ENCODE measurements at regions not wholly inside any gene's neighbourhood (a gene's known extent, or its start where the extent isn't known, plus 50 kb on each side); places are given as distances from the start of the nearest gene placed in this dataset.

DNA sequence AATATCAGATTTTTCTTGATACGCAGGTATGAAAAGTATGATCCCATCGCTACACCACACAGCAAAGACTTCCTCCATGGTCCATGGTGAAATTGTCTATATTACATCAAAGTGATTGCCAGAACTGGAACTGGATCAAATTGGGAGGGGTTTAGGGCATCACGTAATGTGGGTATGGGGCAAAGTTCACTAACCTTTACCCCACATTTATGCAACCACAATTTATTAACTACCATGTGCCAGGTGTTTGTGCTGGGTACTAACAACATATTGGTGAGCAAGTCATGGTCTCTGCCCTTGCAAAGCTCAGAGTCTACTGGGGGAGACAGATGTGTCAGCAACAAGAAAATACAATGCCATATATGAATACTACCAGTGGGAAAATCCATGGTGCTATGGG is 258.9 kb downstream of the SUDS3 start:
- Histone ChIP-seq H3K27me3 (peaks cover 2% of the 10 kb centered on the region; the same call in 1 of the 2 replicates), H3K4me3 (no peak overlapping the region), H3K9me3 (no peaks in the 10 kb centered on the region), H3K36me3 (no peaks in the 10 kb centered on the region)
- no peak for DNase-seq

DNA sequence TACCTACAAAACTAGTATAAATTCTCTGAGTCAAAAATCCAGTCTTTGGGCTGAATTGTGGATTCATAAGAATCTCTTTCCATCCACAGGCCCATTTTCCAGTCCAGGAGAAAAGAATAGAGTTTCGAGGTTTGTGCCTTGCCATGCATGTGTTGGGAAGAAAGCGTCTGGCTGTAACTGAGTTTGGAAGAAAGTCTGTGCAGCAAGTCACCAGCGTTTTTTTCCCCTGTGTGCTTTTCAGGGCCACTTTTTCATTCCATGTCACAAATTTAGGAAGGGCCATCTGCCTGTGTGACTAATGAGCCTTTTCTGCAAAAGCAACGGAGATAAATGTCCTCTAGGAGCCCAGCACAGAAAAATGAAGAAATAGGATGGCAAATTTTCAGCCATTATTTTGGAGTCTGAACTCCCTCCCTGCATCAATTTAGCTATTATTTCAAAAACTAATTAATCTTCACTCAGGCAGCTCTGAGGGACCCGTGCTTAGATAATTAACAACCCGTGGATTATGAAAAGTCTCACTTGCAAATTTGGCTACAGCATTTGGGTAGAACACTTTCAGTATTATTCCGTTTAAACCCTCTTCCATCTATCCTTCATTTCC is 261.5 kb downstream of the SUDS3 start:
- no peak for DNase-seq
- Histone ChIP-seq H3K4me3 (no peak overlapping the region), H3K27me3 (peaks cover 2% of the 10 kb centered on the region; the same call in 1 of the 2 replicates), H3K36me3 (no peaks in the 10 kb centered on the region), H3K9me3 (no peaks in the 10 kb centered on the region)

DNA sequence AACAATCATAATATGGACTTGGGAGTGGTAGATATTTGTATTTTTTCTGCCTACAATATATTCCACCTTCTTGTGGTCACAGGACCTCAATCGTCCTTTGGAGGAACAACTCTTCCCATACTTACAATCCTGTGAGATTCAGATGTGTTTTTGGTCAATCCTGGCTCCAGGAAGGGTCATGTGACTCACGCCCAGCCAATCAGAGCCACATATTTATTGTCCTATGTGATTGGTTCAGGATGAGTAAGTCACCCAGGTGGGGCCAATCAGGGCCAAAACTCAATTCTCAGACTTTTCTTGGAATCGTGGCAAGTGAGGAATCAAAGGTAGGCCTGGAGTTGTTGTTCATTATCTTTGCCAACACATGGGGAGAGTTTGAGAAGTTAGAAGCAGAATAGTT is 264.9 kb downstream of the SUDS3 start:
- no peak for DNase-seq
- Histone ChIP-seq H3K27me3 (peaks cover 2% of the 10 kb centered on the region; the same call in 1 of the 2 replicates), H3K4me3 (no peak overlapping the region), H3K36me3 (no peaks in the 10 kb centered on the region), H3K9me3 (no peaks in the 10 kb centered on the region)

DNA sequence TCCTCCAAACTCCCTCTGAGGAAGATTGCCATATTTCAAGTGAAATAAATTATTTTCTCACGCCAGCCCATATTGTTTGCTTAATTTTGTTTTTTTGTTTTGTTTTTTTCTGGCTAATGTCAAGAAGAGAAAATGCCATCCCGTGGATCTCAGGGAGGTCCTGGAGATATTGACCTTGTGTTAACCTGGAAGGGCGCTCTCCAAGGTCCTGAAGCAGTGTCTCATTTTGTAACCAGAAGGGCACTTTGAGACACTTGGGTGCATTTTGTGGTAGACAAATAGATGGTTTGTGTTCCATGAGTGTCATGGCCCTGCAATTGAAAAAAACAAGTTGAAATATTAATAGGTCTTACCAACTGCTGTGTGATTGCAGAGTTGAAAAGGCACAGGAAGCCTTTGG is 268.9 kb downstream of the SUDS3 start:
- no peak for DNase-seq
- no peak overlapping the region for H3K4me3 ChIP-seq
- H3K27me3 ChIP-seq: no peaks in the 10 kb centered on the region

DNA sequence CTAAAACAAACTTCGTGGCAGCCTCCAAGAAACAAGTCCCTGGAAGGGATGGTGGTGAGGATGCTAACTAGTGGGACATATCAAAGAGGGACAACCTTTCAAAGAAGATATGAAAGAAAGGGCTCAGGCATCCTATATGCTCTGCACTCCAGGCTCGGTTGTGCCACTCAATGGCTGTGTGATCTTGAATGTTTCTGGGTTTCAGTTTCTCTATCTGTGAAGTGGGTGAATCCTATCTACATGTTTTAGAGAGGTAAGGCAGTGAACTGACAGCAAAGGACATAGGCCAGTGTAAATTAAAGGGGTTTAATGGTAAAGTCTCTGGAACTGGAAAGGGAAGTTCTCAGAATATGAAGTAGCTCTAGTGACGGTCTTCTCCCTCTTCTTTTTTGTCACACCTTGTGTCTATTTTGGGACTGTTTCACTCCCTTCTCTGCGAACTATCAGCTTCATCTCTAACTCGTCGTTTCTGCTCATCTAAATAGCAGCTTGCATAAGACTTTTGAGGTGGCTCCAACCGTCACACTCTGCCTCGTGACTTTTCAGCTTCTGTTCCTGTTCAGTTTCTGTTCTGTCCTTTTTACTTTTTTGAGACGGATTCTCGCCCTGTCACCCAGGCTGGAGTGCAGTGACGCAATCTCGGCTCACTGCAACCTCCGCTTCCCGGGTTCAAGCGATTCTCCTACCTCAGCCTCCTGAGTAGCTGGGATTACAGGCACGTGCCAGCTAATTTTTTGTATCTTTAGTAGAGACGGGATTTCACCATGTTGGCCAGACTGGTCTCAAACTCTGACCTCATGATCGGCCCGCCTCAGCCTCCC is 273.6 kb downstream of the SUDS3 start:
- Histone ChIP-seq H3K27me3 (no peaks in the 10 kb centered on the region), H3K4me3 (no peak overlapping the region), H3K9me3 (no peaks in the 10 kb centered on the region), H3K36me3 (no peaks in the 10 kb centered on the region)
- DNase-seq: no peak

More for the DNA sequence above, 268.9 kb downstream of the SUDS3 start:
- Histone ChIP-seq H3K9me3 (no peaks in the 10 kb centered on the region), H3K36me3 (no peaks in the 10 kb centered on the region)

DNA sequence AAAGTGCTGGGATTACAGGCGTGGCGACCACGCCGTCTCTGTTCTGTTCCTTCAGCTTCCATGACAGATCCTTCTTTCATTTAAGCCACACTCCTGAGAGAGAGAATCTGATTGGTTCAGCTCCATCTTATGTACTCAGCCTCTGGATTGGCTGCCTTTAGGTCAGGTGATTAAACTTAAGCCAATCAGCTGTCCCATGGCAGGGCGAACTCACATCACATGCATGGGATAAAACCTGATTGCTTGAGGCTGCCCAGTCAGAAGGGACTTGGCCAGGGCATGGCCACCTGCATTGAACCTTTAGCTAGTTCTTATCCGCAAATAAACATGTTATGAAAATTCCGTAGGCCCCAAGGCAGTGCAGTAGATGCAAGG is 274.2 kb downstream of the SUDS3 start:
- no peak for DNase-seq
- no peak overlapping the region for H3K4me3 ChIP-seq
- no peaks in the 10 kb centered on the region for H3K9me3 ChIP-seq
- no peaks in the 10 kb centered on the region for H3K27me3 ChIP-seq
- H3K36me3 ChIP-seq: no peaks in the 10 kb centered on the region

DNA sequence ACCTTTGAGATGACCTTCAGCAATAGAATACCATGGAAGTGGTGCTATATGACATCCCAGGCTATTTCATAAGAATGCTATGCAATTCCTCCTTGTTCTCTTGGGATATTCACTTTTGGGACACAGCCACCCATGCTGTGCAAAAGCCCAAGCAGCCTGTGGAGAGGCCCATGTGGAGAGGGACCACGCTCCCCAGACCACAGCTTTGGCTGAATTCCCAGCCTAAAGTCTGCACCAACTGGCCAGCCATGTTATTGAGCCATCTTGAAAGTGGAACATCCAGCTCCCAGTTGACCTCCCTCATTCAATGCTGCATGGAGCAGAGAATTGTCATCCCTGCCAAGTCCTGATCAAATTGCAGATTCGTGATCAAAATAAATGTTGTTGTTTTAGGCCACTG is 275.1 kb downstream of the SUDS3 start:
- H3K4me3 ChIP-seq: no peak overlapping the region
- H3K9me3 ChIP-seq: no peaks in the 10 kb centered on the region
- H3K36me3 ChIP-seq: no peaks in the 10 kb centered on the region
- DNase-seq: no peak
- H3K27me3 ChIP-seq: no peaks in the 10 kb centered on the region

DNA sequence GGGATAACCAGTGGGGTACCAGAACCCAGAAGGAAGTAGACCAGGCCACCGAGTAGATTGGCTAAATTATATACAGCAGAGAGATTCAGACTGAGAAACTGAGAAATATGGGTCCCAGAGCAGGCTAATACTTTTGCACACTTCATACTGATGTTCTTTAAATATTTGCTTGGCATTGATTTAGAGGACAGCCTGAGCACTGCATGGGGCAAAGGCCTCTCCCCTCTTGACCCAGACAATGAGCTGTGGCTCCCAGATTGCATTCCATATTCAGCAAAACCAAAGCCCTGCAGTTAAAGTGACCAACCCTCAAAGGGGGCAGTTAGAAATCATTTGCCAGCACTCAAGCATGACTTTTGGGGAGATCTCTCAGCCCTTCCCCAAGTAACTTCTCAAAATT is 279.2 kb downstream of the SUDS3 start:
- H3K4me3 ChIP-seq: no peak overlapping the region
- H3K9me3 ChIP-seq: no peaks in the 10 kb centered on the region
- no peaks in the 10 kb centered on the region for H3K27me3 ChIP-seq
- DNase-seq: no peak
- H3K36me3 ChIP-seq: no peaks in the 10 kb centered on the region

DNA sequence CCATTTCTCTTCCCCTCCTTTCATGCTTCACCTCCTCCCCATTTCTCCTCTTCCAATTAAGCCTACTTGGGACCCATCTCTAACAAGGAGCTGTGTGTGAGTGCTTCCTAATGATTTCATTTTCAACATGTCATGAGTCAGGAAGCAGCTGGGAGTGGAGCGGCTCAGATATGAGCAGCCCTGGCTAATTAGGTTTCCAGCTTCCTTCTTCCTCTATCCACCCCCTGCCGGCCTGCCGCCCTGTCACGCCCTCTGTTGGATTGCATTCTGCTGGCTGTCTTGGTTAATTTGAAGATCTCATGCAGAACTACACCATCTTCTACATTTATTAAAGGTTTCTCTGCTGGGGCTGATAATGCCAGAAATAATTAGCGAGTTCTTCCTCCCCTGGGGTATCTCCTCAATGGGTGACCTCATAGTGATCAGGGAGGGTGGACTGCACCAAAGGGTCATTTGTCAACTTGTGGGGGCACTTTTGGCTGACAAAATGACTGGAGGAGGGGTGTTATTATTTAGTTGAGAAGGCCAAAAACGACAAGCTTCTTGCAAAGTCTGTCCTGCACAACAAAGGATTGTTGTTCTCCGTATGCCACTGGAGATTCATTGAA is 300.9 kb upstream of the SRRM4 start:
- Histone ChIP-seq H3K4me3 (no peak overlapping the region), H3K9me3 (no peaks in the 10 kb centered on the region), H3K36me3 (no peaks in the 10 kb centered on the region), H3K27me3 (no peaks in the 10 kb centered on the region)
- DNase-seq: peak; percentile 5

DNA sequence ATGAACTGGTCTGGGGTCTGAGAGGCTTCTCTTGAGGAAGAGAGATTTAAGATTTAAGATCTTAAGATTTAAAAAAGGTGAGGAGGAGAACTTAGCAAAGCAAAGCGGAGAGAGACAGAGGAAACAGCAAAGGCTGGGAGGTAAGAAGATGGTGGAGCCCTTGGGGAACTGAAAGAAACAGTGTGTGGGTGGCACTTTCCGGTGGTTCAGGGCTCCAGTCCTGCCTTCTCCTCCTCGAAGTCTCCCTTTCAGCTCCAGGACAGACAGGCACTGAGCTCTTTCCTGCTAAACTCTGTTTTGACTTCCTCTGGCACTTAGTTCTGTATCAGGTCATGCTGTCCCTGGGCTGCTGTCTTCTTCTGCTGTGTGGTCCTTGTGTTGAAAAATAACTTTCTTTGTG is 298.7 kb upstream of the SRRM4 start:
- no peak for DNase-seq
- Histone ChIP-seq H3K36me3 (no peaks in the 10 kb centered on the region), H3K27me3 (no peaks in the 10 kb centered on the region), H3K9me3 (no peaks in the 10 kb centered on the region), H3K4me3 (no peak overlapping the region)

DNA sequence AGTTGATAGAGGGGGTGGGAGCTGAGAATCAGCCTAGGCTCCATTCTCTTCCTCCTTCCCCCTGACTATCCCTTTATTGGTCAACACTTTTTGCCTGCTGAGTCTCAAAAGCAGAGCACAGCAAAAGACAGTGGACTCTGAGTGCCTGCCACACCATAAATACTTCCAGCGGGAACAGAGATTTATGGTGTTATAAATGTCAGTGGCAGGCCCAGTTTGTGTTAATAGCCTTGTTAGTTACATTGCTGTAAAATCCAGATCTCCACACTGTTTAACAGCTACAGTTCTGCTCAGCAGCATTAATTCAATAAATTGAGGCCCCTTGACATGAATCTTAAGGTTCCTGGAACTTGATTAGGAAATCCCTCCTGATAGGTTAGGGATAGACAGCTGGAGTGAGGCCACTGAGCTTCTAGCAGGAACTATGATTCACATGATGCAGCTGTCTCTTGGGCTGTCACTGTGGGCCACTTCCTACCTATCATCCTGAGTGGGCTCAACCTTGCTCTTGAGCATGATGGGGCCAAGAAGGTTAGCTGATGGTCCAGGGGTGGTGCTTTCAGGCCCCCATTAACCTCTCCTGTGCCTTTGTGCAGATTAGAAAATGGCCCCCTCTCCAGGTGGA is 295.2 kb upstream of the SRRM4 start:
- Histone ChIP-seq H3K27me3 (no peaks in the 10 kb centered on the region), H3K9me3 (no peaks in the 10 kb centered on the region), H3K36me3 (no peaks in the 10 kb centered on the region), H3K4me3 (no peak overlapping the region)
- DNase-seq: no peak

DNA sequence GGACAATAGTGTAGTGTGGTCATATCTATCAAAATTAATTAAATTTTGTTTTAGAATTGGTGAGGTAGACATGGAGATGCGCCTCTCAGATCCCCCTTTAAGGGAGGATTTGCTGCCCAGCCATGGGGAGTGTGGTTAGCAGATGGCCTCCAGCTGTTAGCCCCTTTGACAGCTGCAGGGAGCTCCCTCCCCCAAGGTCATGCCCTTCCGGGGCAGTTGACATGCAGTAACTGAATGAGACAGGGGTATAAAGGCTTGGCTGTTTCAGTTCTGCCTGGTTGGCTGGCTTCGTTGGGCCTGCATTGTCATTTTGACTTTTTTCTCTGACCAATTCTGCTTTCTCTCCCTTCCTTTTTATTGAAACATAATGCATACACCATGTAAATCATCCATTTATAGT is 291.5 kb upstream of the SRRM4 start:
- H3K4me3 ChIP-seq: no peak overlapping the region
- no peaks in the 10 kb centered on the region for H3K36me3 ChIP-seq
- no peak for DNase-seq
- no peaks in the 10 kb centered on the region for H3K27me3 ChIP-seq
- H3K9me3 ChIP-seq: no peaks in the 10 kb centered on the region

DNA sequence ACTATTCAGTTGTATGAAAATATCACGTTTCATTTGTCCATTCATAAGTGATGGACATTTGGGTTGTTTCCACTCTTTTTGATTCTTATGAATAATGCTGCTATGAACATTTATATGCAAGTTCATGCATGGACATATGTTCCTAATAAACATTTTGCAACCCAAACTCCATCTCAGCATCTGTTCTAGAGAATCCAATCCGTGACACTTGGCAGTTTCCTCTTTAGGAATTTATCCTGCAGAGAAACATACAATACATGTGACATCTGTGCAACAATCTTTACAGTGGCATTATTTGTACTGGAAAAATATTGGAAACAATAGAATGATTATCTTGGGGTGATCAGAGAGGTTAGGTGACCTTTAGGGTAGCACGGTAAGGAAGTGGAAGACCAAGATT is 290.8 kb upstream of the SRRM4 start:
- no peak for DNase-seq
- Histone ChIP-seq H3K9me3 (no peaks in the 10 kb centered on the region), H3K36me3 (no peaks in the 10 kb centered on the region), H3K4me3 (no peak overlapping the region), H3K27me3 (no peaks in the 10 kb centered on the region)

DNA sequence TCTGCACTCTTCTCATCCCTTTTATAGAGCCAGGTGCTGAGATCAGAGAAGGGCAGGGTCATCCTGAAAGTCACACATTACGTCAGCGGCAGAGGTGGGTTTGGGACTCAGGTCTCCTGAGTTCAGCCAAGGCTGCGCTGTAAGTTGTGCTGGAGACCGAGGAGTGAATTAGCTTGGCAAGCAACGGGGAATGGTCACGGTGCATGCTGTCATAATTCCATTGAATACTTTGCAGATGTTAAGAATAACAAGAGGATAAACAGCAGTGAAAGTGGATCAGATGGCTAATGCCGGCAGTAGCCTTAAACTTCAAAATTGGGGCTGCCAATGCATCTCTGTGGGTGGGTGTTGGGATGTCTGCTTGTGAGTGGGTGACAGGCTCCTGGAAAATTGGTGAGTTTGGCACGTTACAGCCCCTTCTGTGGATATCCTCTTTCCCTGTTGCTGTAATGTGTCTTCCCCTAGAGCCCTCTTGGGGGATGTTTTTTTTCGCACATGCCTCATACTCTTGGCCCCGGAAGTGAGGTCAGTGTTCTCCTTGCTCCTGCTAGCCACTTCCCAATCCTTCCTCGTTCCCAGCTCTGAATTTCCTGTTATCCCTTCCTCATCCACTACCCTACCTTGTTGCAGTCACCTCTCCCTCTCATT is 287.1 kb upstream of the SRRM4 start:
- no peak for DNase-seq
- H3K4me3 ChIP-seq: no peak overlapping the region
- H3K36me3 ChIP-seq: no peaks in the 10 kb centered on the region
- H3K27me3 ChIP-seq: no peaks in the 10 kb centered on the region
- H3K9me3 ChIP-seq: no peaks in the 10 kb centered on the region

DNA sequence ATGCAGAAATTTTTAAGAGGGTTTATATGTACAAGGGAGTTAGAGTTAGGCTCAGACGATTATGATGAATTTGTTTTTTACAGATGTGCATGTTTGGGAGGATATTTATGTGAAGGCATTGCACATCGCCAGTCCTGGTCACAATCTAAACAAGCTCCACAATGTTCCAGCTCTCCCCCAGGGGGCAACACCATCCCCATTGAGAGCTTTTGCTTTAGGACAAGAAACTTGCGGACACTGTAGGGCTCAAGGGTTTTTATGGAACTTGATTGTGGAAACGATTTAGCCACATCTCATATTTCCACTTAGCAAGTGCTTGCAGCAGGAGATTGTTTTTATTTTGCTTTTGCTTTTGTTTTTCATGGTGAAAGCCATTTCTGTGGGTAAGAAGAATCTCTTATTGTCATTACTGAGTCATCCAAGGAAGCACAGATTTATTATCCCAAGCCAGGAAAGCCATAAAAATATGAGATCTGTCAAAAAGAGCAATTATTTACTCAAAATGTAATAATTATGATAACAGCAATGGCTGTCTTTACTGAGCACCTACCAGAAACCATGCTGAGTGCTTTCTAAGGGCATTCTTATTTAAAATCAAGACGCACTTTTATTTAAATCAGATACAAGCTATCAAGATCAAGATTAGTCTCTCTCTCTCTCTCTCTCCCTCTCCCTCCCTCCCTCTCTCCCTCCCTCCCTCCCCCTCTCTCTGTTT is 276.7 kb upstream of the SRRM4 start:
- no peaks in the 10 kb centered on the region for H3K27me3 ChIP-seq
- H3K4me3 ChIP-seq: no peak overlapping the region
- DNase-seq: no peak
- H3K9me3 ChIP-seq: no peaks in the 10 kb centered on the region
- no peaks in the 10 kb centered on the region for H3K36me3 ChIP-seq

DNA sequence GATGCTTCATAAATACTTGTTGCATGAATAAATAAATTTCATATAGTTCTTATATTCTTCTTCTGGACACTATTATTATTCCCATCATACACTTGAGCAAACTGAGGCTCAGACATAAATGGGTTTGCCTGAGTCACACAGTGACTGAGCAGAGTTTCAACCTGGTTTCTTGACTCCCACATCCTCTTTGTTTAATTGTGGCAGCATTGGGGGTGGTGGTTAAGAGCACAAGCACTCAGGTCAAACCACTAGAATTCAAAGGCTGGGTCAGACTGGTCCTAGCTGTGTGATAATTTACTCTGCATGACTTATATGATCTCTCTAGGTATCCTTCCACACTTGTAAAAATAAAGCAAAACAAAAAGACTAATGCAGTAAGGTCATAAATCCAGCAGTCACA is 274.9 kb upstream of the SRRM4 start:
- H3K36me3 ChIP-seq: no peaks in the 10 kb centered on the region
- H3K27me3 ChIP-seq: no peaks in the 10 kb centered on the region
- no peak overlapping the region for H3K4me3 ChIP-seq
- no peaks in the 10 kb centered on the region for H3K9me3 ChIP-seq
- DNase-seq: no peak
